SK-N-SH (cell line): ENCODE measurements at regions not wholly inside any gene's neighbourhood (a gene's known extent, or its start where the extent isn't known, plus 50 kb on each side); places are given as distances from the start of the nearest gene placed in this dataset.

Experiments used
- CTCF ChIA-PET: fragments of 300-600, 350-600 bp; formaldehyde crosslinking; extraction: SDS; loops from one replicate; lab custom pipeline; 2021; lab: Yijun Ruan, JAX
- POLR2A ChIA-PET: fragments of 350-600 bp; sonication (Branson Sonifier 250); formaldehyde crosslinking; extraction: SDS; loops from one replicate; lab custom pipeline; 2020; ENCODE audit warnings: antibody characterized with exemption, inconsistent platforms; lab: Yijun Ruan, JAX
- DNase-seq: peaks from one replicate; pipeline ENCODE4 v3.0.0; 2012
- H2AFZ ChIP-seq: fragments of 200-600 bp; sonication (generic); 2 replicates; pipeline ENCODE4 v1.8.1; 2016; ENCODE audit warnings: antibody characterized with exemption, mild to moderate bottlenecking, low read depth
- H3F3A ChIP-seq: fragments of 200-600 bp; sonication (generic); replicated peaks from 2 replicates; pipeline ENCODE3; 2016; ENCODE audit warnings: antibody characterized with exemption, mild to moderate bottlenecking; ENCODE audit not compliant: insufficient read depth
- H3K27ac ChIP-seq, 2 experiments: fragments of 200-500 bp in 1 of 2; fragments of 200-600 bp in 1 of 2; sonication (Bioruptor generic) in 1 of 2; sonication (generic), shearing (Covaris generic) in 1 of 2; 2 replicates each; pipeline versions ENCODE4 v1.5.1 to v1.6.1; 2014 to 2016; ENCODE audit warnings: low read depth in 2 of 2, inconsistent platforms in 1 of 2, low read length in 1 of 2, mild to moderate bottlenecking in 1 of 2, mixed read lengths in 1 of 2
- H3K27me3 ChIP-seq: fragments of 200-600 bp; sonication (generic), shearing (Covaris generic); 2 replicates; pipeline ENCODE4 v1.6.1; 2016; ENCODE audit warnings: mixed run types; ENCODE audit not compliant: insufficient read depth
- H3K36me3 ChIP-seq, 2 experiments: fragments of 200-500 bp in 1 of 2; fragments of 200-600 bp in 1 of 2; sonication (Bioruptor generic) in 1 of 2; sonication (generic) in 1 of 2; replicated peaks in 1 of 2; 2 replicates each; pipeline versions ENCODE3 to v1.5.1; 2014 to 2016; ENCODE audit warnings: low read length in 1 of 2, mild to moderate bottlenecking in 1 of 2; ENCODE audit not compliant: insufficient read depth in 2 of 2, control insufficient read depth in 1 of 2
- H3K4me1 ChIP-seq, 2 experiments: fragments of 200-500 bp in 1 of 2; fragments of 200-600 bp in 1 of 2; sonication (Bioruptor generic) in 1 of 2; sonication (generic), shearing (Covaris generic) in 1 of 2; 2 replicates each; pipeline versions ENCODE4 v1.5.1 to v1.6.1; 2014 to 2016; ENCODE audit warnings: low read depth in 1 of 2, low read length in 1 of 2, mixed run types in 1 of 2; ENCODE audit not compliant: insufficient read depth in 2 of 2, control insufficient read depth in 1 of 2
- H3K4me2 ChIP-seq: fragments of 200-600 bp; sonication (generic), shearing (Covaris generic); 2 replicates; pipeline ENCODE4 v1.6.1; 2017; ENCODE audit warnings: mixed run types
- H3K4me3 ChIP-seq, 2 experiments: fragments of 200-500 bp in 1 of 2; fragments of 200-600 bp in 1 of 2; sonication (Bioruptor generic) in 1 of 2; sonication (generic), shearing (Covaris generic) in 1 of 2; 2 replicates each; pipeline versions ENCODE4 v1.5.1 to v1.8.1; 2014 to 2016; ENCODE audit warnings: low read depth in 2 of 2, inconsistent platforms in 1 of 2, low read length in 1 of 2, mild to moderate bottlenecking in 1 of 2, mixed read lengths in 1 of 2, moderate library complexity in 1 of 2
- H3K79me2 ChIP-seq: fragments of 200-600 bp; sonication (generic); 2 replicates; pipeline ENCODE4 v1.8.1; 2017; ENCODE audit warnings: mild to moderate bottlenecking; ENCODE audit not compliant: insufficient read depth
- H3K9ac ChIP-seq: fragments of 200-600 bp; sonication (generic); 2 replicates; pipeline ENCODE4 v1.6.1; 2017; ENCODE audit warnings: mixed run types
- H3K9me2 ChIP-seq: fragments of 200-600 bp; sonication (generic); 2 replicates; pipeline ENCODE4 v1.6.1; 2017; ENCODE audit warnings: mixed run types
- H3K9me3 ChIP-seq: fragments of 200-600 bp; sonication (generic); 2 replicates; pipeline ENCODE4 v1.6.1; 2017; ENCODE audit warnings: mixed run types, mild to moderate bottlenecking, moderate library complexity
- H4K20me1 ChIP-seq: fragments of 200-600 bp; sonication (generic); 2 replicates; pipeline ENCODE4 v1.6.1; 2017; ENCODE audit warnings: mild to moderate bottlenecking, mixed run types; ENCODE audit not compliant: insufficient read depth
- CHD2 ChIP-seq: fragments of 150-350 bp; IDR thresholded peaks from 2 replicates; pipeline ENCODE4 v1.6.1; 2018; ENCODE audit warnings: low read length; ENCODE audit not compliant: partially characterized antibody
- ELF1 ChIP-seq: IDR thresholded peaks from 2 replicates; pipeline ENCODE4 v1.4.0; 2012
- EP300 ChIP-seq, 2 experiments: IDR thresholded peaks; 2 replicates each; pipeline versions ENCODE4 v1.4.0 to v1.6.1; 2012; ENCODE audit warnings: borderline replicate concordance in 1 of 2, low read depth in 1 of 2, low read length in 1 of 2
- FOSL2 ChIP-seq: IDR thresholded peaks from 2 replicates; pipeline ENCODE4 v1.4.0; 2012; ENCODE audit warnings: low read depth, mild to moderate bottlenecking, moderate library complexity, borderline replicate concordance
- FOXJ3 ChIP-seq: sonication (generic); formaldehyde crosslinking; IDR thresholded peaks from 2 replicates; pipeline ENCODE4 v1.5.1; 2020; ENCODE audit warnings: mild to moderate bottlenecking, missing genetic modification reagents
- FOXM1 ChIP-seq: IDR thresholded peaks from 2 replicates; pipeline ENCODE4 v1.4.0; 2012; ENCODE audit warnings: low read depth, mild to moderate bottlenecking
- GATA2 ChIP-seq: sonication (generic); formaldehyde crosslinking; IDR thresholded peaks from 2 replicates; pipeline ENCODE4 v1.5.0; 2020; ENCODE audit warnings: mild to moderate bottlenecking, missing genetic modification reagents
- MEF2A ChIP-seq: IDR thresholded peaks from 2 replicates; pipeline ENCODE4 v1.4.0; 2012; ENCODE audit warnings: low read depth, borderline replicate concordance
- MXI1 ChIP-seq: IDR thresholded peaks from 2 replicates; pipeline ENCODE4 v1.6.1; 2012; ENCODE audit warnings: mild to moderate bottlenecking, low read depth, low read length, improper control_type of control experiment
- NFIC ChIP-seq: IDR thresholded peaks from 2 replicates; pipeline ENCODE4 v1.4.0; 2012; ENCODE audit warnings: borderline replicate concordance
- POLR2AphosphoS5 ChIP-seq: IDR thresholded peaks from 2 replicates; pipeline ENCODE4 v1.6.1; 2012; ENCODE audit warnings: low read depth, low read length
- RAD21 ChIP-seq: IDR thresholded peaks from 2 replicates; pipeline ENCODE4 v1.6.1; 2012; ENCODE audit warnings: mild to moderate bottlenecking, low read length
- RCOR1 ChIP-seq: fragments of 150-350 bp; IDR thresholded peaks from 2 replicates; pipeline ENCODE4 v1.6.1; 2017; ENCODE audit warnings: antibody characterized with exemption, low read length
- RXRA ChIP-seq: IDR thresholded peaks from 2 replicates; pipeline ENCODE4 v1.4.0; 2012; ENCODE audit warnings: low read depth, mild to moderate bottlenecking, borderline replicate concordance
- SIN3A ChIP-seq: IDR thresholded peaks from 2 replicates; pipeline ENCODE4 v1.6.1; 2012; ENCODE audit warnings: low read depth, mild to moderate bottlenecking, low read length, moderate library complexity, borderline replicate concordance
- SMC3 ChIP-seq: IDR thresholded peaks from 2 replicates; pipeline ENCODE4 v1.6.1; 2012; ENCODE audit warnings: low read depth, low read length, improper control_type of control experiment
- TAF1 ChIP-seq: IDR thresholded peaks from 2 replicates; pipeline ENCODE4 v1.6.1; 2012; ENCODE audit warnings: low read depth, mild to moderate bottlenecking, low read length, moderate library complexity, borderline replicate concordance
- TCF12 ChIP-seq: IDR thresholded peaks from 2 replicates; pipeline ENCODE4 v1.4.0; 2012
- TEAD4 ChIP-seq: IDR thresholded peaks from 2 replicates; pipeline ENCODE4 v1.4.0; 2012; ENCODE audit warnings: mild to moderate bottlenecking, borderline replicate concordance; ENCODE audit not compliant: insufficient read depth
- USF1 ChIP-seq: IDR thresholded peaks from 2 replicates; pipeline ENCODE4 v1.4.0; 2012; ENCODE audit warnings: low read depth, borderline replicate concordance
- YY1 ChIP-seq: IDR thresholded peaks from 2 replicates; pipeline ENCODE4 v1.4.0; 2012; ENCODE audit warnings: low read depth, mild to moderate bottlenecking
- WGBS: methylation state at CpG from one replicate; pipeline ENCODE4 v1.1.6; 2017; ENCODE audit warnings: low lambda C conversion rate; 5-methylcytosine and 5-hydroxymethylcytosine counted together

- H3K9me3 ChIP-seq, result no peaks in the 10 kb centered on the region; the same call in 1 of the 2 replicates
- no peaks in the 10 kb centered on the region for H3K79me2 ChIP-seq
- no peaks in the 10 kb centered on the region for H3K36me3 ChIP-seq
- no peak for DNase-seq
- no peak overlapping the region for H3K4me3 ChIP-seq
- no peaks in the 10 kb centered on the region for H3K4me1 ChIP-seq
- peaks cover 46% of the 10 kb centered on the region for H3K27me3 ChIP-seq
- no peak overlapping the region for H3K9ac ChIP-seq
- no peak overlapping the region for H3K27ac ChIP-seq
- H3K9me2 ChIP-seq, result no peaks in the 10 kb centered on the region
- no peaks in the 10 kb centered on the region for H4K20me1 ChIP-seq
- H2AFZ ChIP-seq, result no peak overlapping the region
- H3K4me2 ChIP-seq, result no peak overlapping the region
- TF ChIP-seq GATA2 (CRISPR knock-in tag) (no peak), SMC3 (no peak), FOSL2 (no peak), TAF1 (no peak), SIN3A (no peak), TEAD4 (no peak), RCOR1 (no peak), NFIC (no peak), ELF1 (no peak), MXI1 (no peak)
- CTCF ChIA-PET, result interaction anchor here (1.0 kb wide), 1 partner anchor 273 kb away, joined by 4 read pairs; no protein-coding TSS in a partner anchor
- WGBS, result 6% methylated on average over 5 of the region's 5 CpGs
- no peaks in the 10 kb centered on the region for H3F3A ChIP-seq
- POLR2A ChIA-PET, result no interaction called here
These were observed 251.0 kb upstream of the NPSR1 start for GRCh38 chr7:34406848-34407530.

GRCh38 chr7:34407586-34407985 is 250.4 kb upstream of the NPSR1 start:
- Histone ChIP-seq H3F3A (no peaks in the 10 kb centered on the region), H3K9me3 (no peaks in the 10 kb centered on the region; the same call in 1 of the 2 replicates), H4K20me1 (no peaks in the 10 kb centered on the region), H3K79me2 (no peaks in the 10 kb centered on the region), H3K4me2 (no peak overlapping the region), H3K4me3 (no peak overlapping the region), H3K4me1 (no peaks in the 10 kb centered on the region), H3K9me2 (no peaks in the 10 kb centered on the region), H3K36me3 (no peaks in the 10 kb centered on the region), H3K9ac (no peak overlapping the region), H2AFZ (no peak overlapping the region), H3K27ac (no peak overlapping the region), H3K27me3 (peaks cover 50% of the 10 kb centered on the region)
- ChIA-PET POLR2A (no interaction called here), CTCF (no interaction called here)
- 3% methylated on average over 2 of the region's 2 CpGs for WGBS
- no peak for TF ChIP-seq YY1
- TF ChIP-seq RAD21, result no peak
- TF ChIP-seq RCOR1, result no peak
- no peak for TF ChIP-seq POLR2AphosphoS5
- no peak for TF ChIP-seq RXRA
- no peak for TF ChIP-seq SMC3
- TF ChIP-seq FOXM1, result no peak
- TF ChIP-seq TCF12, result no peak
- no peak for TF ChIP-seq MEF2A
- no peak for TF ChIP-seq EP300 (IDR thresholded peaks at IDR 0.05; ENCODE audit: borderline replicate concordance in 1 of 2, low read depth in 1 of 2, low read length in 1 of 2)
- TF ChIP-seq ELF1, result no peak
- TF ChIP-seq GATA2 (CRISPR knock-in tag), result no peak
- TF ChIP-seq CHD2, result no peak
- TF ChIP-seq FOSL2, result no peak
- TF ChIP-seq TAF1, result no peak
- no peak for TF ChIP-seq SIN3A
- no peak for TF ChIP-seq FOXJ3 (CRISPR knock-in tag)
- TF ChIP-seq USF1, result no peak
- DNase-seq, result no peak
